ENCODE measurements at regions not wholly inside any gene's neighbourhood (a gene's known extent, or its start where the extent isn't known, plus 50 kb on each side); places are given as distances from the start of the nearest gene placed in this dataset.

- no peak overlapping the region for H3K4me3 ChIP-seq (ENCODE audit: low read depth, low read length)
- TF ChIP-seq CTCF (IDR thresholded peaks at IDR 0.05; ENCODE audit: low read depth, low read length): no peak
These were observed 257.6 kb upstream of the SDK2 start for GRCh38 chr17:73901661-73902415.

- H3K4me3 ChIP-seq (ENCODE audit: low read depth, low read length): no peak overlapping the region
- no peak for TF ChIP-seq CTCF (IDR thresholded peaks at IDR 0.05; ENCODE audit: low read depth, low read length)
These were observed 258.4 kb upstream of the SDK2 start for GRCh38 chr17:73902416-73903181.

GRCh38 chr17:73906896-73907870, 262.9 kb upstream of the SDK2 start:
- no peak overlapping the region for H3K4me3 ChIP-seq (ENCODE audit: low read depth, low read length)
- TF ChIP-seq CTCF (IDR thresholded peaks at IDR 0.05; ENCODE audit: low read depth, low read length): no peak

GRCh38 chr17:73909186-73909585, 264.9 kb upstream of the SDK2 start:
- no peak overlapping the region for H3K4me3 ChIP-seq (ENCODE audit: low read depth, low read length)
- no peak for TF ChIP-seq CTCF (IDR thresholded peaks at IDR 0.05; ENCODE audit: low read depth, low read length)

- no peak for TF ChIP-seq CTCF (IDR thresholded peaks at IDR 0.05; ENCODE audit: low read depth, low read length)
- no peak overlapping the region for H3K4me3 ChIP-seq (ENCODE audit: low read depth, low read length)
These were observed 266.0 kb upstream of the SDK2 start for GRCh38 chr17:73910206-73910605.

GRCh38 chr17:73910821-73911515, 266.7 kb upstream of the SDK2 start:
- TF ChIP-seq CTCF (IDR thresholded peaks at IDR 0.05; ENCODE audit: low read depth, low read length): no peak
- no peak overlapping the region for H3K4me3 ChIP-seq (ENCODE audit: low read depth, low read length)

Data from WI38 (cell line).